AG04450 (cell line): ENCODE measurements at regions not wholly inside any gene's neighbourhood (a gene's known extent, or its start where the extent isn't known, plus 50 kb on each side); places are given as distances from the start of the nearest gene placed in this dataset.

Source experiments
- CTCF ChIA-PET: fragments of 300-600, 350-600 bp; formaldehyde crosslinking; extraction: SDS; loops from one replicate; lab custom pipeline; 2022; ENCODE audit warnings: antibody characterized with exemption, inconsistent platforms; lab: Charles Lee
- POLR2A ChIA-PET: fragments of 350-600 bp; formaldehyde crosslinking; extraction: SDS; loops from one replicate; lab custom pipeline; 2021; ENCODE audit warnings: antibody characterized with exemption, inconsistent platforms; lab: Yijun Ruan, JAX
- DNase-seq: peaks from one replicate; pipeline ENCODE4 v3.0.0-alpha.2; 2011; ENCODE audit warnings: low read depth, low spot score
- H3K27ac ChIP-seq: one replicate; pipeline ENCODE4 v1.5.1; 2012; ENCODE audit warnings: low read depth, low read length, control low read depth
- H3K27me3 ChIP-seq: one replicate; pipeline ENCODE4 v1.6.0; 2012; ENCODE audit warnings: low read length; ENCODE audit not compliant: control insufficient read depth, insufficient read depth
- H3K4me3 ChIP-seq: 2 replicates; pipeline ENCODE4 v1.5.1; 2011; ENCODE audit warnings: mild to moderate bottlenecking, low read depth, low read length, control low read depth
- H3K9me3 ChIP-seq: 2 replicates; pipeline ENCODE4 v1.5.1; 2012; ENCODE audit warnings: low read length; ENCODE audit not compliant: control insufficient read depth, insufficient read depth
- TF ChIP-seq, protein P1 (sequence below): IDR thresholded peaks from 2 replicates; pipeline ENCODE4 v1.5.1; 2011; ENCODE audit warnings: low read depth, low read length, control low read depth, inconsistent platforms

DNA sequence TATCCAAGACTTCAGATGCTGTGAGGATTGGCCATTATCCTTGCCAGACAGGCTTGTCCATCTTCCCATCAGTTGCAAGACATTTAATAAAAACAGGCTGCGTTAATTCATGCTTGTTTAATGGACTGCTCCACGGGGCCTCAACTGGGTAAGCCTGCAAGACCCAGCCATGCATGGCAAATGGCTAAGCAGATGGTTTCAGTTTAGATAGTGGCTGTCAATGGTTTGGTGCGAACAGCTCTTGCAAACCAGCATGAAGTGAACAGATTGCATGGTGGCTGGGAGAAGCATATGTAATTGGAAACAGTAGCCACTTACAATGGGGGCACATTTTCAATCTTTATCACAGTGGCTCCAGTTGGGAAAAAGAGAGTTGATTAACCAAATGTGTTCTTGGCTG is 628.2 kb upstream of the KLF4 start:
- no peak overlapping the region for H3K4me3 ChIP-seq
- no peak overlapping the region for H3K27ac ChIP-seq
- H3K9me3 ChIP-seq, result no peaks in the 10 kb centered on the region
- CTCF ChIA-PET, result no interaction called here
- no peaks in the 10 kb centered on the region for H3K27me3 ChIP-seq
- DNase-seq, result no peak
- POLR2A ChIA-PET, result no interaction called here
- TF ChIP-seq, protein P1, sequence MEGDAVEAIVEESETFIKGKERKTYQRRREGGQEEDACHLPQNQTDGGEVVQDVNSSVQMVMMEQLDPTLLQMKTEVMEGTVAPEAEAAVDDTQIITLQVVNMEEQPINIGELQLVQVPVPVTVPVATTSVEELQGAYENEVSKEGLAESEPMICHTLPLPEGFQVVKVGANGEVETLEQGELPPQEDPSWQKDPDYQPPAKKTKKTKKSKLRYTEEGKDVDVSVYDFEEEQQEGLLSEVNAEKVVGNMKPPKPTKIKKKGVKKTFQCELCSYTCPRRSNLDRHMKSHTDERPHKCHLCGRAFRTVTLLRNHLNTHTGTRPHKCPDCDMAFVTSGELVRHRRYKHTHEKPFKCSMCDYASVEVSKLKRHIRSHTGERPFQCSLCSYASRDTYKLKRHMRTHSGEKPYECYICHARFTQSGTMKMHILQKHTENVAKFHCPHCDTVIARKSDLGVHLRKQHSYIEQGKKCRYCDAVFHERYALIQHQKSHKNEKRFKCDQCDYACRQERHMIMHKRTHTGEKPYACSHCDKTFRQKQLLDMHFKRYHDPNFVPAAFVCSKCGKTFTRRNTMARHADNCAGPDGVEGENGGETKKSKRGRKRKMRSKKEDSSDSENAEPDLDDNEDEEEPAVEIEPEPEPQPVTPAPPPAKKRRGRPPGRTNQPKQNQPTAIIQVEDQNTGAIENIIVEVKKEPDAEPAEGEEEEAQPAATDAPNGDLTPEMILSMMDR, result no peak

DNA sequence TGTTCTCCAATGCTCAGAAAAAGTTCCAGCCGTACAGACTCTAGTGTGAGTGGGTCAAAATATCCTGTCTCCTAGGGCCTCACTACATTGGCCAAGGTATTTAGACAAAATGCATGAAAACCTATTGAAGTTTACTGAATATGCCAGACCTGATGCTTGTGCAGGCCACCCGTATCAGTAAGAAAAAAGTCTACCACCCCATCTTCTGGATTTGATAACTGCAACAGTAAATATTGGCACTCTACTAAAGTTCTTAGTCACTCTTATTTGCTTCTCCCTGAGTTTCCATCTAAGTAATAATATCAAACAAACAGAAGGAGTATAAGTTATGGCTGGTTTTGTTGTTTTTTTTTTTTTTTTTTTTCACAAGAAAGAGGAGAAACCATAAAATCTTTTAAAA is 627.7 kb upstream of the KLF4 start:
- DNase-seq, result no peak
- H3K4me3 ChIP-seq, result no peak overlapping the region
- ChIA-PET POLR2A (no interaction called here), CTCF (no interaction called here)
- TF ChIP-seq, protein P1, result no peak
- H3K27ac ChIP-seq, result no peak overlapping the region
- no peaks in the 10 kb centered on the region for H3K9me3 ChIP-seq
- H3K27me3 ChIP-seq, result no peaks in the 10 kb centered on the region

DNA sequence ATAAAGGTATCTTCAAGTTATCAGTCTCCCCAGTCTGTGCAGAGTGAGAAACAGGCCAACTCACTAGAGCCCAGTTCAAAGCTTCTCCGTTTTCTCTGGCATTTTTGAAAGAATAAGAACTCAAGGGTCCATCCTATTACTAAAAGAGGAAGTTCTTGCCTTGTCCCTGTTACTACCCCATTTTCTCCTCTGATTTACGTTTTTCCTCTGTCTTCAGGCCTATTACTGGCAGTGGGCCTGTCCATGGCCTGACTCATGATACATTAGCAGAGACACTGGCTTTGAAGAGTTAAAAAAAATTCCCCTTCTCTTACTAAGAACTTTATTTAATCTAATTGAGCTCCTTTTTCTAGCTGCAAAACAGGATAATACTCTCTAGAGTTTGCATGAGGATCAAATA is 624.0 kb upstream of the KLF4 start:
- TF ChIP-seq, protein P1, result no peak
- H3K27ac ChIP-seq, result no peak overlapping the region
- no peak for DNase-seq
- POLR2A ChIA-PET, result no interaction called here
- CTCF ChIA-PET, result no interaction called here
- H3K27me3 ChIP-seq, result no peaks in the 10 kb centered on the region
- H3K4me3 ChIP-seq, result no peak overlapping the region
- H3K9me3 ChIP-seq, result no peaks in the 10 kb centered on the region

DNA sequence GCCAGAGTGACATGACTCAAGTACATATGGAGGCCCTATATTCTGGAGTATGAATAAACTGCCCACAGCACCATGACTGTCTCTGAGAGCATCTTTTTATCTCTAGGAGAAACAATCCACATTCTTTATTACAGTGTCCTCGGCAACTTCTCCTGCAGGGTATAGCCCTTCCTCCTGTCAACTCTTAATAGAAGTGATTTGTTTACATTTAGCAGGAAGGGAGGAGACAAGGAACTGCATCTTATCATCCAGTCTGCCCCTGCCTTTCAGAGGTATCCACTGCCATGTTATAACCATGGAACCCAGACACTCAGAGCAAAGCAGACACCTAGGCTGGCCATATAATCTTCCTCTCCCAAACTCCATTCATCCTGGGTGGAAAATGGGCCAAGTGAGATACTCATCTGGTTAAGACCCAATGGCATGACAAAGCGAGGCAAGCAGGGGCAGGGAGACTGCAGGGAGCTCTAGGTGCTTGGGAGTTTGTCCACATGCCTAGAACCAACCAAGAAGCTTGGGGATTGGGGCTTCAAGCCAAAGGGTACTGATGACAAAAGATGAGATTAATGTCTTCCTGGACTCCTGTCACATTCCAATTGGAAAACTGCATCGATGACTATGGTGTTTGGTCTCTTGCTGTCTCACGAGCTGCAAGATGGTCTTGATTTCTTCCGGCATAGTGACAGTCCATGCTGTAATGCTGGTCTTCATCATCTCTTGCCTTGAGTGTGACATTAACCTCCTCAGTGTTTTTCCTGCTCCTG is 620.5 kb upstream of the KLF4 start:
- DNase-seq, result no peak
- Histone ChIP-seq H3K4me3 (no peak overlapping the region), H3K27ac (no peak overlapping the region), H3K27me3 (no peaks in the 10 kb centered on the region), H3K9me3 (no peaks in the 10 kb centered on the region)
- CTCF ChIA-PET, result no interaction called here
- TF ChIP-seq, protein P1, result no peak
- POLR2A ChIA-PET, result no interaction called here

DNA sequence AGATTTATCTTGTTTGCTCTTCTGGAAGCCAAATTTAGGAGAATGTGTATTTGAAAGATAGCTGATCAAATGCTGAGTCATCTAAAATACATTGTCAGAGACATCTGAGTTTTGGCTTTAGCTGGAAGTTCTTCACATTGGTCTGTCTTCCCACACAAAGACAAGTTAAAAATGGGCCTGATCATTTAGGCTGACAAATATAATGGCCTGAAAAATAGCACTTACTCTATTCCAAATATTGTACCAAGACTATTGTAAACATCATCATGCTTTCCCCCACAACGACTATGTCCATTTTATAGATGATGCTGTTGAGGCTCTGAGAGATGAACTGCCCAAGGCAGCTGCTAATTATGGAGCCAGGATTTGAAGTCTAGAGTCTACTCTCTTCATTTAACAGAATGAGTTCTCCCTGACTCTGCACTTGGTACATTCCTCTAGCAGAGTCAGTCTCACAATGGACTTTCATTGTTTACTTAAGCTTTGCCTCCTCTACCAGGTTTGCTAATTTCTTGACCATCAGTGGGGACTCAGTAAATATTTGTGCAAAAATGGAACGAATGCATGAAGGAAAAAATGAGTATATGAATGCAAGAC is 619.4 kb upstream of the KLF4 start:
- Histone ChIP-seq H3K27me3 (no peaks in the 10 kb centered on the region), H3K27ac (no peak overlapping the region), H3K9me3 (no peaks in the 10 kb centered on the region), H3K4me3 (no peak overlapping the region)
- POLR2A ChIA-PET, result no interaction called here
- TF ChIP-seq, protein P1, result no peak
- CTCF ChIA-PET, result no interaction called here
- no peak for DNase-seq
